Prostate gland (tissue), 2 donors: ENCODE measurements at regions not wholly inside any gene's neighbourhood (a gene's known extent, or its start where the extent isn't known, plus 50 kb on each side); places are given as distances from the start of the nearest gene placed in this dataset.

ENCODE experiments used
- POLR2AphosphoS5 ChIP-seq: sonication (generic); formaldehyde crosslinking; IDR thresholded peaks from one replicate; pipeline ENCODE4 v1.6.1; 2017; ENCODE audit warnings: antibody characterized with exemption
- TF ChIP-seq, protein P1 (sequence below), 4 experiments: fragments of 200-600 bp in 2 of 4; fragments of 450-650 bp in 2 of 4; sonication (generic) in 2 of 4; IDR thresholded peaks; 1 replicate in 3 of 4; 2 replicates in 1 of 4; pipeline ENCODE4 v1.5.1; 2016 to 2019; ENCODE audit warnings: antibody characterized with exemption in 4 of 4, mild to moderate bottlenecking in 2 of 4, moderate library complexity in 2 of 4

DNA sequence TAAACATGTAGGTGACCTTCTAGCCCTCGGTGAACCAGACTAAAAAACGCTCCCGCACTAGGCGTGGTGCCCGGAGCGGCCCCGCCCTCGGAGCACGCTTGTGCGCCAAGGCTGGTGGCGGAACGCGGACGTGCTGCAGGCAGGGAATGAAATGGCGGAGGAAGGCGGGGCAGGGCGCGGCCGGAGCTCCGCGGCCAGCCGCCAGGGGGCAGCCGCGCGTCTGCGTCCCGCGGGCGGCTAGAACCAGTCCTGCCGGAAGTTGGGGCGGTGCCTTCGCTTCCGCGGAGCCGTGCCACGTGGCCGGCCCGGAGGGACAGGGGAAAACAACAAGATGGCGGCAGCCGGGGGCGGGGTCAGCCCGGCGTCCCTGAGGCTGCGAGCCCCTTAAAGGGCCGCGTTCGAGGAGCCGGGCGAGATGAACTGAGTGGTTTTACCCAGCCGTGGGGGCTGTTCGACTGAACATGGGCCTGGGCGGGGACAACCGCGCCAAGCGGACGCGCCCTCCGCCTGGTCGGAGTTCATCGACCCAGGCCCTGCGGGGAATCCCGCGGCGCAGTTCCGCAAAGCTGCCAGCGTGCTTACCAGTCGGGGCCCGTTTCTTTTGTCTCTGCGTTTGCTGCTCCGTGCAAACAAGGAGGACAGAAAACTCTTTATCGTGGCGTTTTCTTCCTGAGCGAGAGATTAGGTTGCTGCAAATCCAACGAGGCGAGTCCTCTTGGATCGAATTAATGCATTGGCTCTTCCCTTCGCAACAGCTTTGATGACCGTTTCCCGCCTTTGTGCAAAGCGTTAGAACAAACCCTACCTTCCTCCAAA lies 90.9 kb upstream of the CHD2 start:
- TF ChIP-seq POLR2AphosphoS5, result peak; percentile 91
- TF ChIP-seq, protein P1, sequence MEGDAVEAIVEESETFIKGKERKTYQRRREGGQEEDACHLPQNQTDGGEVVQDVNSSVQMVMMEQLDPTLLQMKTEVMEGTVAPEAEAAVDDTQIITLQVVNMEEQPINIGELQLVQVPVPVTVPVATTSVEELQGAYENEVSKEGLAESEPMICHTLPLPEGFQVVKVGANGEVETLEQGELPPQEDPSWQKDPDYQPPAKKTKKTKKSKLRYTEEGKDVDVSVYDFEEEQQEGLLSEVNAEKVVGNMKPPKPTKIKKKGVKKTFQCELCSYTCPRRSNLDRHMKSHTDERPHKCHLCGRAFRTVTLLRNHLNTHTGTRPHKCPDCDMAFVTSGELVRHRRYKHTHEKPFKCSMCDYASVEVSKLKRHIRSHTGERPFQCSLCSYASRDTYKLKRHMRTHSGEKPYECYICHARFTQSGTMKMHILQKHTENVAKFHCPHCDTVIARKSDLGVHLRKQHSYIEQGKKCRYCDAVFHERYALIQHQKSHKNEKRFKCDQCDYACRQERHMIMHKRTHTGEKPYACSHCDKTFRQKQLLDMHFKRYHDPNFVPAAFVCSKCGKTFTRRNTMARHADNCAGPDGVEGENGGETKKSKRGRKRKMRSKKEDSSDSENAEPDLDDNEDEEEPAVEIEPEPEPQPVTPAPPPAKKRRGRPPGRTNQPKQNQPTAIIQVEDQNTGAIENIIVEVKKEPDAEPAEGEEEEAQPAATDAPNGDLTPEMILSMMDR (IDR thresholded peaks at IDR 0.05), result peak; percentile 98 to 100 (median 100)
